K562 (cell line): ENCODE measurements at regions not wholly inside any gene's neighbourhood (a gene's known extent, or its start where the extent isn't known, plus 50 kb on each side); places are given as distances from the start of the nearest gene placed in this dataset.

Experiments
- ATAC-seq: fragments of 200-7000 bp; cut with Tn5 transposase; 3 replicates; pipeline ENCODE4 v1.9.1; 2020; ENCODE audit warnings: moderate library complexity
- BruUV-seq: library from RNA; stranded (reverse); fragments of 400-500 nt; replicated peaks from 2 replicates; lab custom pipeline; 2021; lab: Mats Ljungman, UMichigan
- CTCF ChIA-PET: fragments of 300-600 bp; formaldehyde crosslinking; extraction: SDS; loops from one replicate; lab custom pipeline; 2021; ENCODE audit warnings: low intra/inter-chr PET ratio; lab: Yijun Ruan, JAX
- POLR2A ChIA-PET: fragments of 300-600, 350-650 bp; sonication (Branson Sonifier 250); formaldehyde crosslinking; extraction: SDS; loops from one replicate; lab custom pipeline; 2021; ENCODE audit warnings: antibody characterized with exemption, inconsistent platforms; lab: Yijun Ruan, JAX
- DNase-seq, 4 experiments: peaks; one replicate each; pipeline versions ENCODE4 v3.0.0 to v3.0.0-alpha.2; 2011 to 2018; ENCODE audit warnings: low spot score in 3 of 4, mixed read lengths in 3 of 4; ENCODE audit errors: extremely low read depth in 1 of 4
- FAIRE-seq: peaks from 2 replicates; lab custom pipeline; 2011; peaks lifted over from hg19 to GRCh38; lab: Jason Lieb, UNC
- H2AFZ ChIP-seq: 2 replicates; pipeline ENCODE4 v1.6.0; 2011; ENCODE audit warnings: low read depth, low read length, control low read depth, inconsistent platforms
- H3K27ac ChIP-seq: fragments of 200-600 bp; 3 replicates; pipeline ENCODE4 v1.8.0; 2011; ENCODE audit warnings: low read depth, mild to moderate bottlenecking, control low read depth, inconsistent platforms, low read length, moderate library complexity, mixed read lengths; ENCODE audit errors: extremely low read depth
- H3K27me3 ChIP-seq, 2 experiments: fragments of 300-600 bp in 1 of 2; 2 replicates in 1 of 2; 3 replicates in 1 of 2; pipeline versions ENCODE4 v1.6.0 to v1.8.0; 2011; ENCODE audit warnings: inconsistent platforms in 2 of 2, low read length in 2 of 2, mild to moderate bottlenecking in 1 of 2, mixed read lengths in 1 of 2, moderate library complexity in 1 of 2; ENCODE audit not compliant: control insufficient read depth in 2 of 2, insufficient read depth in 2 of 2
- H3K36me3 ChIP-seq: fragments of 300-600 bp; 3 replicates; pipeline ENCODE4 v1.8.0; 2011; ENCODE audit warnings: mild to moderate bottlenecking, low read length, inconsistent platforms; ENCODE audit not compliant: control insufficient read depth, insufficient read depth
- H3K4me1 ChIP-seq, 2 experiments: fragments of 200-600 bp in 1 of 2; replicated peaks in 1 of 2; 2 replicates in 1 of 2; 3 replicates in 1 of 2; pipeline versions ENCODE4 v1.5.1 to v1.8.0; 2011; ENCODE audit warnings: inconsistent platforms in 2 of 2, low read length in 2 of 2, mild to moderate bottlenecking in 1 of 2, mixed read lengths in 1 of 2, moderate library complexity in 1 of 2; ENCODE audit not compliant: control insufficient read depth in 2 of 2, insufficient read depth in 2 of 2
- H3K4me2 ChIP-seq: 2 replicates; pipeline ENCODE4 v1.6.1; 2011; ENCODE audit warnings: low read length, control low read depth, inconsistent platforms, mixed read lengths; ENCODE audit not compliant: insufficient read depth
- H3K4me3 ChIP-seq: fragments of 200-600 bp; sonication (generic), shearing (Covaris generic); 2 replicates; pipeline ENCODE4 v1.5.1; 2016; ENCODE audit warnings: control low read depth, inconsistent platforms
- H3K79me2 ChIP-seq: fragments of 200-600 bp; 3 replicates; pipeline ENCODE4 v1.8.0; 2011; ENCODE audit warnings: low read length, inconsistent platforms; ENCODE audit not compliant: control insufficient read depth, insufficient read depth
- H3K9ac ChIP-seq, 2 experiments: 2 replicates each; pipeline versions ENCODE4 v1.6.0 to v1.6.1; 2011; ENCODE audit warnings: low read depth in 2 of 2, low read length in 2 of 2, control low read depth in 1 of 2, inconsistent platforms in 1 of 2, mild to moderate bottlenecking in 1 of 2, mixed read lengths in 1 of 2; ENCODE audit not compliant: insufficient read depth in 1 of 2
- H3K9me1 ChIP-seq: one replicate; pipeline ENCODE4 v1.6.0; 2011; ENCODE audit warnings: inconsistent platforms, mild to moderate bottlenecking, low read length, moderate library complexity; ENCODE audit not compliant: control insufficient read depth, insufficient read depth
- H3K9me3 ChIP-seq: replicated peaks from 2 replicates; pipeline ENCODE4 v1.5.1; 2011; ENCODE audit warnings: low read depth, low read length, inconsistent platforms; ENCODE audit not compliant: control insufficient read depth, insufficient read depth
- H4K20me1 ChIP-seq: replicated peaks from 2 replicates; pipeline ENCODE4 v1.6.1; 2011; ENCODE audit warnings: low read length, inconsistent platforms, mixed read lengths; ENCODE audit not compliant: control insufficient read depth, insufficient read depth
- ARID1B ChIP-seq: fragments of 450-650 bp; IDR thresholded peaks from 2 replicates; pipeline ENCODE4 v1.6.1; 2016; ENCODE audit warnings: antibody characterized with exemption, mild to moderate bottlenecking, inconsistent platforms
- ATF1 ChIP-seq, 2 experiments: fragments of 450-650 bp in 1 of 2; IDR thresholded peaks; 2 replicates each; pipeline ENCODE4 v1.6.1; 2016; ENCODE audit warnings: missing compliant biosample characterization in 1 of 2, missing genetic modification characterization in 1 of 2
- CHCHD3 ChIP-seq: fragments of 250-450 bp; sonication (Bioruptor Pico); IDR thresholded peaks from 2 replicates; pipeline ENCODE4 v2.1.2; 2022; ENCODE audit warnings: mild to moderate bottlenecking
- DPF2 ChIP-seq: fragments of 450-650 bp; IDR thresholded peaks from 2 replicates; pipeline ENCODE4 v1.6.1; 2016
- FOXJ3 ChIP-seq: sonication (generic); formaldehyde crosslinking; IDR thresholded peaks from 2 replicates; pipeline ENCODE4 v1.4.0; 2020; ENCODE audit warnings: mild to moderate bottlenecking, missing genetic modification reagents
- HNRNPH1 ChIP-seq: fragments of 200-400 bp; formaldehyde crosslinking; optimal IDR thresholded peaks from 2 replicates; pipeline ENCODE3; 2017; ENCODE audit warnings: low read depth, mild to moderate bottlenecking, low read length, moderate library complexity
- KDM2B ChIP-seq: fragments of 250-450 bp; sonication (Bioruptor Pico); IDR thresholded peaks from 2 replicates; pipeline ENCODE4 v1.8.0; 2021; ENCODE audit warnings: mild to moderate bottlenecking, moderate library complexity
- MED1 ChIP-seq: sonication (generic); formaldehyde crosslinking; IDR thresholded peaks from 2 replicates; pipeline ENCODE4 v1.8.1; 2023; ENCODE audit warnings: missing genetic modification reagents, borderline replicate concordance
- NFIC ChIP-seq: fragments of 450-650 bp; IDR thresholded peaks from 2 replicates; pipeline ENCODE4 v1.6.1; 2017; ENCODE audit warnings: mild to moderate bottlenecking, inconsistent platforms
- NR4A1 ChIP-seq, 2 experiments: fragments of 250-450 bp in 1 of 2; fragments of 450-650 bp in 1 of 2; sonication (Bioruptor Pico) in 1 of 2; IDR thresholded peaks; 2 replicates each; pipeline versions ENCODE4 v1.4.0 to v1.6.1; 2016 to 2020; ENCODE audit warnings: mild to moderate bottlenecking in 2 of 2, missing compliant biosample characterization in 1 of 2, missing genetic modification characterization in 1 of 2, moderate library complexity in 1 of 2
- POLR2A ChIP-seq: fragments of 450-650 bp; conservative IDR thresholded peaks from 2 replicates; pipeline ENCODE4 v1.6.1; 2016
- RBBP5 ChIP-seq: fragments of 200-600 bp; sonication (generic); IDR thresholded peaks from 2 replicates; pipeline ENCODE4 v1.6.1; 2012; ENCODE audit warnings: borderline replicate concordance, mild to moderate bottlenecking, low read length, control low read depth, inconsistent platforms; ENCODE audit not compliant: insufficient read depth, poor library complexity, severe bottlenecking
- SNRNP70 ChIP-seq: fragments of 200-400 bp; formaldehyde crosslinking; optimal IDR thresholded peaks from 2 replicates; pipeline ENCODE3; 2017; ENCODE audit warnings: low read depth, low read length
- ZNF239 ChIP-seq: fragments of 250-450 bp; sonication (Bioruptor Pico); IDR thresholded peaks from 2 replicates; pipeline ENCODE4 v1.4.0; 2020; ENCODE audit warnings: mild to moderate bottlenecking
- ZNF263 ChIP-seq: sonication (generic); formaldehyde crosslinking; IDR thresholded peaks from 2 replicates; pipeline ENCODE4 v1.8.0; 2022; ENCODE audit warnings: mild to moderate bottlenecking, missing genetic modification reagents, borderline replicate concordance
- ZNF584 ChIP-seq: fragments of 200-800 bp; sonication (Bioruptor generic); IDR thresholded peaks from 2 replicates; pipeline ENCODE4 v1.6.1; 2016; ENCODE audit warnings: low read depth, mild to moderate bottlenecking, missing genetic modification characterization, missing compliant biosample characterization
- ZNF589 ChIP-seq: fragments of 200-800 bp; sonication (Bioruptor generic); IDR thresholded peaks from 2 replicates; pipeline ENCODE4 v1.6.1; 2016; ENCODE audit warnings: low read depth, missing genetic modification characterization, missing compliant biosample characterization
- WGBS: fragments of 100-300 bp; shearing (Covaris generic); methylation state at CpG from one replicate; pipeline ENCODE4 v1.1.6; 2016; ENCODE audit warnings: low coverage, mixed read lengths; ENCODE audit not compliant: insufficient coverage; ENCODE audit errors: missing lambda C conversion rate; 5-methylcytosine and 5-hydroxymethylcytosine counted together
- in situ Hi-C: fragments of 300-500 bp; cut with MboI; formaldehyde crosslinking; loops from 4 replicates; pipeline ENCODE4 v1.15.0; 2018; ENCODE audit warnings: inconsistent platforms, mixed read lengths
- intact Hi-C: fragments of 100-400 bp; cut with micrococcal nuclease; formaldehyde crosslinking; loops from 2 replicates; pipeline ENCODE4 v1.14.2; 2022
- TF ChIP-seq, protein P1 (sequence below): sonication (generic); formaldehyde crosslinking; IDR thresholded peaks from 2 replicates; pipeline ENCODE4 v1.8.0; 2023; ENCODE audit warnings: mild to moderate bottlenecking, missing genetic modification reagents
- TF ChIP-seq, protein P2 (sequence below): fragments of 450-650 bp; formaldehyde crosslinking; IDR thresholded peaks from 2 replicates; pipeline ENCODE4 v1.4.0; 2022; ENCODE audit warnings: missing genetic modification characterization

DNA sequence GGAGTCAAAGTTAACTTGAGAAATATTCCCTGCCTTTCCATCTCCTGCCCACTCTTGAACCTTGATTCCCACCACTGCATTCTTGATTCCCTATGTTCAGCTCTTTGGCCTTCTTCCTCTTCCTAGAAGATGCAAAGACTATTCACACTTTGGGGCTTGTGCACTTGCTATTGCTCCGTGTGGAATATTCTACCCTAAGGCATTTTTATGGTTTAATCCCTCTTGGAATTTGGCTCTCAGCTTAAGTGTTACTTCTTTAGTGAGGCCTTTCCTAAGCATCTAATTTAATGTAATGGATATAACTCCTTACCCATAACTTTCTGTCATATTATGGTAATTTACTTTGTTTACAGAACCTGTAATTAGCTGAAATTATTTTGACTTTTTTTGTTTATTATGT, 318.9 kb upstream of the COL8A1 start (continued):
- TF ChIP-seq, protein P1, sequence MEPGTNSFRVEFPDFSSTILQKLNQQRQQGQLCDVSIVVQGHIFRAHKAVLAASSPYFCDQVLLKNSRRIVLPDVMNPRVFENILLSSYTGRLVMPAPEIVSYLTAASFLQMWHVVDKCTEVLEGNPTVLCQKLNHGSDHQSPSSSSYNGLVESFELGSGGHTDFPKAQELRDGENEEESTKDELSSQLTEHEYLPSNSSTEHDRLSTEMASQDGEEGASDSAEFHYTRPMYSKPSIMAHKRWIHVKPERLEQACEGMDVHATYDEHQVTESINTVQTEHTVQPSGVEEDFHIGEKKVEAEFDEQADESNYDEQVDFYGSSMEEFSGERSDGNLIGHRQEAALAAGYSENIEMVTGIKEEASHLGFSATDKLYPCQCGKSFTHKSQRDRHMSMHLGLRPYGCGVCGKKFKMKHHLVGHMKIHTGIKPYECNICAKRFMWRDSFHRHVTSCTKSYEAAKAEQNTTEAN (CRISPR knock-in tag): no peak
- TF ChIP-seq RBBP5: no peak
- no peak for TF ChIP-seq ARID1B

DNA sequence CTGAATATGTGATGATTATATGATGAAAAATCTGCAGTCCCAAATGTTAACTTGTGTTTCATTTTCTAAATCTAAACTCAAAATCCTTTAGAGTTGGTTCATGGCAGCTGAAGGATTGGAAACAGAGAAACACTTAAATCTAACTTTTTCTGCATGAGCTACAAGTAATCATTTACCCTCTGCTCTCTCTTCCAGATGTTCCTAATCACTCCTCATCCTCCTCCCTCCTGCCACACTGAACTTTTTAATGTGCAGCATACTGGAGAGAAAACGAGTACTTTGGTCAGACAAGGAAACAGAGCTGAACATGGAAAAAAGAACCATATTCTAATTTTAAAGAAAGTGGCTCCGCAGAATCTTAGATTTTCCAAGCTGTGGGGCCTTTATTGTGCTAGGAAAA, 321.2 kb upstream of the COL8A1 start:
- BruUV-seq: no TSS peak
- H3K4me3 ChIP-seq: no peak overlapping the region
- FAIRE-seq: no peak
- no peak overlapping the region for H3K9ac ChIP-seq
- TF ChIP-seq ZNF584 (CRISPR knock-in tag) (no peak), DPF2 (no peak), ZNF263 (CRISPR knock-in tag) (no peak), ATF1 (CRISPR knock-in tag; IDR thresholded peaks at IDR 0.05) (no peak), ATF1 (tag; IDR thresholded peaks at IDR 0.05) (no peak), NR4A1 (CRISPR knock-in tag; IDR thresholded peaks at IDR 0.05) (no peak), NR4A1 (tag; IDR thresholded peaks at IDR 0.05) (no peak), FOXJ3 (CRISPR knock-in tag) (no peak), HNRNPH1 (no peak), KDM2B (CRISPR knock-in tag) (no peak), POLR2A (no peak), SNRNP70 (no peak), ZNF589 (CRISPR knock-in tag) (no peak), MED1 (CRISPR knock-in tag) (no peak), NFIC (no peak), CHCHD3 (CRISPR knock-in tag) (no peak), ZNF239 (CRISPR knock-in tag) (no peak)
- TF ChIP-seq, protein P2, sequence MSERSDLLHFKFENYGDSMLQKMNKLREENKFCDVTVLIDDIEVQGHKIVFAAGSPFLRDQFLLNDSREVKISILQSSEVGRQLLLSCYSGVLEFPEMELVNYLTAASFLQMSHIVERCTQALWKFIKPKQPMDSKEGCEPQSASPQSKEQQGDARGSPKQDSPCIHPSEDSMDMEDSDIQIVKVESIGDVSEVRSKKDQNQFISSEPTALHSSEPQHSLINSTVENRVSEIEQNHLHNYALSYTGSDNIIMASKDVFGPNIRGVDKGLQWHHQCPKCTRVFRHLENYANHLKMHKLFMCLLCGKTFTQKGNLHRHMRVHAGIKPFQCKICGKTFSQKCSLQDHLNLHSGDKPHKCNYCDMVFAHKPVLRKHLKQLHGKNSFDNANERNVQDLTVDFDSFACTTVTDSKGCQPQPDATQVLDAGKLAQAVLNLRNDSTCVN (CRISPR knock-in tag): no peak
- no peak for DNase-seq
- in situ Hi-C loops (no loop called here), intact Hi-C loops (no loop called here)
- WGBS: 0% methylated on average over 2 of the region's 2 CpGs
- no peaks in the 10 kb centered on the region for H3K9me3 ChIP-seq
- H3K27ac ChIP-seq: no peak overlapping the region
- no peaks in the 10 kb centered on the region for H4K20me1 ChIP-seq
- no peaks in the 10 kb centered on the region for H3K9me1 ChIP-seq
- H3K36me3 ChIP-seq: no peaks in the 10 kb centered on the region
- H3K4me2 ChIP-seq: no peak overlapping the region
- H2AFZ ChIP-seq: no peak overlapping the region
- ChIA-PET CTCF (no interaction called here), POLR2A (no interaction called here)
- no peaks in the 10 kb centered on the region for H3K4me1 ChIP-seq
- ATAC-seq: no peak
- no peaks in the 10 kb centered on the region for H3K27me3 ChIP-seq
- no peaks in the 10 kb centered on the region for H3K79me2 ChIP-seq
